ENCODE measurements at regions not wholly inside any gene's neighbourhood (a gene's known extent, or its start where the extent isn't known, plus 50 kb on each side); places are given as distances from the start of the nearest gene placed in this dataset.

- TF ChIP-seq, protein P1, sequence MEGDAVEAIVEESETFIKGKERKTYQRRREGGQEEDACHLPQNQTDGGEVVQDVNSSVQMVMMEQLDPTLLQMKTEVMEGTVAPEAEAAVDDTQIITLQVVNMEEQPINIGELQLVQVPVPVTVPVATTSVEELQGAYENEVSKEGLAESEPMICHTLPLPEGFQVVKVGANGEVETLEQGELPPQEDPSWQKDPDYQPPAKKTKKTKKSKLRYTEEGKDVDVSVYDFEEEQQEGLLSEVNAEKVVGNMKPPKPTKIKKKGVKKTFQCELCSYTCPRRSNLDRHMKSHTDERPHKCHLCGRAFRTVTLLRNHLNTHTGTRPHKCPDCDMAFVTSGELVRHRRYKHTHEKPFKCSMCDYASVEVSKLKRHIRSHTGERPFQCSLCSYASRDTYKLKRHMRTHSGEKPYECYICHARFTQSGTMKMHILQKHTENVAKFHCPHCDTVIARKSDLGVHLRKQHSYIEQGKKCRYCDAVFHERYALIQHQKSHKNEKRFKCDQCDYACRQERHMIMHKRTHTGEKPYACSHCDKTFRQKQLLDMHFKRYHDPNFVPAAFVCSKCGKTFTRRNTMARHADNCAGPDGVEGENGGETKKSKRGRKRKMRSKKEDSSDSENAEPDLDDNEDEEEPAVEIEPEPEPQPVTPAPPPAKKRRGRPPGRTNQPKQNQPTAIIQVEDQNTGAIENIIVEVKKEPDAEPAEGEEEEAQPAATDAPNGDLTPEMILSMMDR (conservative IDR thresholded peaks at IDR 0.05; ENCODE audit: low read depth, low read length): no peak
- TF ChIP-seq EZH2 (IDR thresholded peaks at IDR 0.05; ENCODE audit: low read length, unreplicated experiment): no peak
- no peak for TF ChIP-seq EZH2phosphoT487 (IDR thresholded peaks at IDR 0.05; ENCODE audit: borderline replicate concordance, low read length)
Observed at GRCh38 chr10:131571865-131572264, 260.3 kb upstream of the TCERG1L start.
